Lung (tissue), 11 donors: ENCODE measurements at regions not wholly inside any gene's neighbourhood (a gene's known extent, or its start where the extent isn't known, plus 50 kb on each side); places are given as distances from the start of the nearest gene placed in this dataset.

ENCODE experiments used
- ATAC-seq: fragments of 200-7000 bp; cut with Tn5 transposase; one replicate; pipeline ENCODE4 v1.9.1; 2020; ENCODE audit warnings: moderate number of reproducible peaks; ENCODE audit not compliant: insufficient read depth, low FRiP score
- DNase-seq, 3 donors: peaks; one replicate each; pipeline ENCODE4 v3.0.0-alpha.2; 2013 to 2017
- H3K27ac ChIP-seq, 2 donors: one replicate each; pipeline ENCODE4 v1.5.1; 2013; ENCODE audit warnings: mild to moderate bottlenecking in 2 of 2, moderate library complexity in 2 of 2, control low read depth in 1 of 2, inconsistent platforms in 1 of 2, low read depth in 1 of 2, low read length in 1 of 2
- H3K27me3 ChIP-seq, 3 donors: one replicate each; pipeline ENCODE4 v1.5.1; 2013; ENCODE audit warnings: low read length in 2 of 3; ENCODE audit not compliant: control insufficient read depth in 3 of 3, insufficient read depth in 3 of 3
- H3K36me3 ChIP-seq, 4 donors: one replicate each; pipeline ENCODE4 v1.5.1; 2013; ENCODE audit warnings: low read length in 4 of 4, mild to moderate bottlenecking in 1 of 4, moderate library complexity in 1 of 4; ENCODE audit not compliant: control insufficient read depth in 4 of 4, insufficient read depth in 4 of 4
- H3K4me1 ChIP-seq, 5 donors: one replicate each; pipeline ENCODE4 v1.5.1; 2013; ENCODE audit warnings: low read length in 5 of 5, mild to moderate bottlenecking in 2 of 5, moderate library complexity in 1 of 5; ENCODE audit not compliant: control insufficient read depth in 5 of 5, insufficient read depth in 5 of 5
- H3K4me3 ChIP-seq: one replicate; pipeline ENCODE4 v1.5.1; 2013; ENCODE audit warnings: mild to moderate bottlenecking, control low read depth, moderate library complexity
- H3K9ac ChIP-seq, 2 donors: one replicate each; pipeline ENCODE4 v1.5.1; 2013; ENCODE audit warnings: low read length in 2 of 2, control low read depth in 1 of 2; ENCODE audit not compliant: insufficient read depth in 1 of 2
- H3K9me3 ChIP-seq, 4 donors: one replicate each; pipeline ENCODE4 v1.5.1; 2013; ENCODE audit warnings: low read length in 3 of 4, mild to moderate bottlenecking in 1 of 4, moderate library complexity in 1 of 4; ENCODE audit not compliant: control insufficient read depth in 4 of 4, insufficient read depth in 3 of 4
- CTCF ChIP-seq: IDR thresholded peaks from 2 replicates; pipeline ENCODE4 v1.5.1; 2012; ENCODE audit warnings: mild to moderate bottlenecking; ENCODE audit errors: control extremely low read depth, extremely low read depth
- WGBS, 2 donors: extraction: QIAGEN DNeasy Blood & Tissue Kit; methylation state at CpG; one replicate each; pipeline ENCODE4 v1.1.7; 2013; 5-methylcytosine and 5-hydroxymethylcytosine counted together
- donor health status: control.
- donor health status: control.
- donor health status: Bipolar disorder and iron deficiency.
- donor health status: healthy.
- donor health status: DM: yes; HTN: yes; CAD: no.

DNA sequence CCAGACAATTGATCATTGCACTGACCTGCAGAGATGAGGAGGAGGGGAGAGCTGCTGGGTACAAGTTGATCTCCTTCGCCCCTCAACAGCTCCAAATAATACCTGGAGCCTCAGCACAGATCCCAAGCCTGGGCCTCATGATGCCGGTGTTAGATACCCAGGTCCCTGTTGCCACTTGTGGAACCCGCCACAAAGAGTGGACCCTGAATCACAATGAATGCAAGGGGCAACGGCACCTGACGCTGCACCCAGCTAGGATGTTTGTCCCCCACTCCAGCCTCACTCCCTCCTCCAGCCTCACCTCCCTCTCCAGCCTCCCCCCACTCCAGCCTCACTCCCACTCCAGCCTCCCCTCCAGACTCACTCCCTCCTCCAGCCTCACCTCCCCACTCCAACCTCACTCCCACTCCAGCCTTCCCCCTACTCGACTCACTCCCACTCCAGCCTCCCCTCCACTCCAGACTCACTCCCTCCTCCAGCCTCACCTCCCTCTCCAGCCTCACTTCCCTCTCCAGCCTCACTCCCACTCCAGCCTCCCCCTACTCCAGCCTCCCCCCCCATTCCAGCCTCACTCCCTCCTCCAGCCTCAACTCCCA is 879.0 kb downstream of the BRD1 start:
- DNase-seq (no peak), ATAC-seq (no peak)

DNA sequence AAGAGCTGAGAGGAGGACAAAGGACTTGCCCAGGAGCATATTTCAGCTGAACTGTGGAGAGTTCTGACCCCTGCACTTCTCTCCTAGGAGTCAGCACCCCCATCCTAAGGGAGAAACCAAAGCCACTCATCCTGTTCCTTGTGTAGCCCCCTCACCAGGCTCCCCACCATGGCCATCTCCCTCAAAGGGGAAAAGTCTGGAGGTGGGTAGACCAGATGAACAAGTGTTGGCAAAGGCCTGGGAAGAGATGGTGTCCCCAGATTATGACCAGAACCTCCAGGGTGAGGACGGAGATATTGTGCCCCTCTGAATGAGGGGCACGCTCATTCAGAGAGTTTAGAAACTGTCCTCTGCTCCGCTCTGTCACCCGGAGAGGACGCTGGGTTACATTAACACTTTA is 880.0 kb downstream of the BRD1 start:
- no peak overlapping the region for H3K9ac ChIP-seq
- TF ChIP-seq CTCF, result no peak
- DNase-seq, result no peak
- no peak for ATAC-seq
- WGBS, 2 donors, result 86 to 87% methylated on average over 5 of the region's 5 CpGs
- H3K27me3 ChIP-seq, result peaks cover 0 to 4% (median 0%) of the 10 kb centered on the region in 3 donors
- H3K36me3 ChIP-seq, result no peaks in the 10 kb centered on the region
- H3K4me1 ChIP-seq, result no peaks in the 10 kb centered on the region
- H3K27ac ChIP-seq, result no peak overlapping the region
- H3K4me3 ChIP-seq, result no peak overlapping the region
- peaks cover 0 to 3% (median 0%) of the 10 kb centered on the region in 4 donors for H3K9me3 ChIP-seq

More for the DNA sequence above, 879.0 kb downstream of the BRD1 start:
- Histone ChIP-seq H3K27ac (no peak overlapping the region), H3K9ac (no peak overlapping the region), H3K4me1 (no peaks in the 10 kb centered on the region), H3K9me3 (peaks cover 0 to 3% (median 0%) of the 10 kb centered on the region in 4 donors), H3K36me3 (no peaks in the 10 kb centered on the region), H3K4me3 (no peak overlapping the region), H3K27me3 (peaks cover 0 to 4% (median 0%) of the 10 kb centered on the region in 3 donors)
- no peak for TF ChIP-seq CTCF
- 82 to 85% methylated on average over 6 of the region's 6 CpGs for WGBS, 2 donors

- Histone ChIP-seq H3K4me1 (no peaks in the 10 kb centered on the region), H3K27me3 (peaks cover 0 to 2% (median 0%) of the 10 kb centered on the region in 3 donors), H3K9me3 (no peaks in the 10 kb centered on the region), H3K9ac (no peak overlapping the region), H3K4me3 (no peak overlapping the region), H3K36me3 (no peaks in the 10 kb centered on the region), H3K27ac (no peak overlapping the region)
- ATAC-seq, result no peak
- WGBS, 2 donors, result 88 to 91% methylated on average over 22 of the region's 22 CpGs
- no peak for TF ChIP-seq CTCF
- no peak for DNase-seq
Observed at GRCh38 chr22:48945621-48946458, 881.8 kb downstream of the BRD1 start.
